Subcutaneous abdominal adipose tissue (tissue), 5 donors: ENCODE measurements at regions not wholly inside any gene's neighbourhood (a gene's known extent, or its start where the extent isn't known, plus 50 kb on each side); places are given as distances from the start of the nearest gene placed in this dataset.

Source experiments
- H3K27ac ChIP-seq: one replicate; pipeline ENCODE4 v1.7.0; 2013; ENCODE audit warnings: low read depth, mild to moderate bottlenecking, inconsistent platforms, low read length, moderate library complexity
- H3K27me3 ChIP-seq, 5 donors: one replicate each; pipeline ENCODE4 v1.7.0; 2013; ENCODE audit warnings: low read length in 5 of 5, inconsistent platforms in 1 of 5; ENCODE audit not compliant: control insufficient read depth in 5 of 5, insufficient read depth in 4 of 5
- H3K36me3 ChIP-seq, 5 donors: one replicate each; pipeline ENCODE4 v1.7.0; 2013; ENCODE audit warnings: low read length in 5 of 5; ENCODE audit not compliant: control insufficient read depth in 5 of 5, insufficient read depth in 5 of 5
- H3K4me1 ChIP-seq, 5 donors: one replicate each; pipeline ENCODE4 v1.7.0; 2013; ENCODE audit warnings: low read length in 5 of 5, mild to moderate bottlenecking in 3 of 5, moderate library complexity in 1 of 5; ENCODE audit not compliant: control insufficient read depth in 5 of 5, insufficient read depth in 5 of 5
- H3K4me3 ChIP-seq, 5 donors: one replicate each; pipeline ENCODE4 v1.7.0; 2013; ENCODE audit warnings: low read length in 5 of 5, low read depth in 1 of 5
- H3K9ac ChIP-seq, 5 donors: one replicate each; pipeline ENCODE4 v1.7.0; 2013; ENCODE audit warnings: low read length in 5 of 5, mild to moderate bottlenecking in 4 of 5, moderate library complexity in 3 of 5
- H3K9me3 ChIP-seq, 5 donors: one replicate each; pipeline ENCODE4 v1.7.0; 2013; ENCODE audit warnings: low read length in 5 of 5; ENCODE audit not compliant: control insufficient read depth in 5 of 5
- donor health status: healthy.
- donor health status: healthy.
- donor health status: healthy.
- donor health status: healthy.
- donor health status: healthy.

- no peaks in the 10 kb centered on the region for H3K9me3 ChIP-seq
- H3K27ac ChIP-seq, result no peak overlapping the region
- H3K36me3 ChIP-seq, result no peaks in the 10 kb centered on the region
- no peaks in the 10 kb centered on the region for H3K27me3 ChIP-seq
- H3K4me3 ChIP-seq, result no peak overlapping the region
- H3K4me1 ChIP-seq, result peaks cover 0 to 22% (median 4%) of the 10 kb centered on the region in 5 donors
- H3K9ac ChIP-seq, result no peak overlapping the region
Observed at GRCh38 chr2:181143790-181144300, 163.4 kb downstream of the UBE2E3 start.

- H3K4me1 ChIP-seq, result peaks cover 0 to 6% (median 0%) of the 10 kb centered on the region in 5 donors
- H3K4me3 ChIP-seq, result no peak overlapping the region
- no peaks in the 10 kb centered on the region for H3K9me3 ChIP-seq
- no peaks in the 10 kb centered on the region for H3K36me3 ChIP-seq
- no peak overlapping the region for H3K27ac ChIP-seq
- H3K27me3 ChIP-seq, result no peaks in the 10 kb centered on the region
- H3K9ac ChIP-seq, result no peak overlapping the region
Observed at GRCh38 chr2:181145645-181146044, 165.2 kb downstream of the UBE2E3 start.

- Histone ChIP-seq H3K9me3 (no peaks in the 10 kb centered on the region), H3K4me3 (no peak overlapping the region), H3K36me3 (no peaks in the 10 kb centered on the region), H3K27ac (no peak overlapping the region), H3K27me3 (no peaks in the 10 kb centered on the region), H3K9ac (no peak overlapping the region), H3K4me1 (peaks cover 0 to 1% (median 0%) of the 10 kb centered on the region in 5 donors)
Observed at GRCh38 chr2:181146171-181146570, 165.8 kb downstream of the UBE2E3 start.

DNA sequence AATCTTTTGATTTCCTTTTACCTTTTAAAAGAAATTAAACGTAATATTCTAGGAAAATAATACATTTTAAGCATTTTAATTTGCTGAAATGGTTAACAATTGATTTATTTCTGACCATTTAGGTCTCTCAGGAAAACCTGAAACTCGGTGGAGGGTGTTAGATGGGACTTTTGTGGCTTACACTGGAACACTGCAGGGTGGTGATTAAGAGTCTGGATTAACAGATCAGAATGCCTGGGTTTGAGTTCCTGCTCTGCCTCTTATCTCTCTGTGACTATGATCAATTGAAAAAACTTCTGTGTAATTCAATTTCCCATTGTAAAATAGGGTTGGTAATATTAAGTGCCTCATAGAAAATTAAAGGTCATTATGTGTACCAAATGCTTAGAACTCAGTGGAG is 168.7 kb downstream of the UBE2E3 start:
- H3K9ac ChIP-seq, result no peak overlapping the region

GRCh38 chr2:181152226-181152625 is 171.8 kb downstream of the UBE2E3 start:
- no peaks in the 10 kb centered on the region for H3K27me3 ChIP-seq
- peaks cover 0 to 6% (median 0%) of the 10 kb centered on the region in 5 donors for H3K9me3 ChIP-seq
- no peak overlapping the region for H3K9ac ChIP-seq
- H3K4me1 ChIP-seq, result no peaks in the 10 kb centered on the region
- no peak overlapping the region for H3K27ac ChIP-seq
- no peak overlapping the region for H3K4me3 ChIP-seq
- H3K36me3 ChIP-seq, result no peaks in the 10 kb centered on the region

More for the DNA sequence above, 168.7 kb downstream of the UBE2E3 start:
- Histone ChIP-seq H3K36me3 (no peaks in the 10 kb centered on the region), H3K4me1 (no peaks in the 10 kb centered on the region), H3K9me3 (no peaks in the 10 kb centered on the region), H3K27me3 (no peaks in the 10 kb centered on the region), H3K4me3 (no peak overlapping the region), H3K27ac (no peak overlapping the region)

- Histone ChIP-seq H3K9ac (no peak overlapping the region), H3K4me3 (no peak overlapping the region), H3K9me3 (peaks cover 0 to 6% (median 0%) of the 10 kb centered on the region in 5 donors), H3K36me3 (no peaks in the 10 kb centered on the region), H3K4me1 (no peaks in the 10 kb centered on the region), H3K27ac (no peak overlapping the region), H3K27me3 (no peaks in the 10 kb centered on the region)
Observed at GRCh38 chr2:181152701-181153100, 172.3 kb downstream of the UBE2E3 start.

GRCh38 chr2:181153886-181154285 is 173.5 kb downstream of the UBE2E3 start:
- H3K9ac ChIP-seq, result no peak overlapping the region
- H3K9me3 ChIP-seq, result peaks cover 0 to 6% (median 0%) of the 10 kb centered on the region in 5 donors
- H3K27ac ChIP-seq, result no peak overlapping the region
- H3K4me3 ChIP-seq, result no peak overlapping the region
- no peaks in the 10 kb centered on the region for H3K27me3 ChIP-seq
- no peaks in the 10 kb centered on the region for H3K4me1 ChIP-seq
- no peaks in the 10 kb centered on the region for H3K36me3 ChIP-seq

DNA sequence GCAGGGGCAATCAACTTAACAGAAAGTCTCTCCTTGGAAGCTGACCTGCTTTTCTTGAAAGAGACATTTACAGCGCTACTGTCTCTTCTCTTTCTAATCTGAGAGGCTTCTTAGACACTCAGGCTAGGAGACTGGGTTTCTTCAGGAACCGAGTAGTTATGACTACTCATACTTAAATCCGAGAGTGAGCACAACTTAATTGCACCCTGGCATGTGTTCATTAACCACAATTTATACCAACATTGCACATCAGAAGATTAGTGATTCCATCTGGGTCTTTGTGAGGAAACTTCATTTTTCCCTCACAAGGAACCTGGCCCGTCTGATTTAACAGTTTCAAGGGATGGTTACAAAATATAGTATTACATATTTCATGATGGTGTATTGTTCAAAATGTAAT is 176.9 kb downstream of the UBE2E3 start:
- no peak overlapping the region for H3K4me3 ChIP-seq
- H3K4me1 ChIP-seq, result no peaks in the 10 kb centered on the region
- H3K27ac ChIP-seq, result no peak overlapping the region
- H3K36me3 ChIP-seq, result no peaks in the 10 kb centered on the region
- no peak overlapping the region for H3K9ac ChIP-seq
- H3K9me3 ChIP-seq, result peaks cover 0 to 6% (median 0%) of the 10 kb centered on the region in 5 donors
- H3K27me3 ChIP-seq, result no peaks in the 10 kb centered on the region

- Histone ChIP-seq H3K4me1 (no peaks in the 10 kb centered on the region), H3K9me3 (peaks cover 0 to 6% (median 0%) of the 10 kb centered on the region in 5 donors), H3K27me3 (no peaks in the 10 kb centered on the region), H3K36me3 (no peaks in the 10 kb centered on the region), H3K9ac (no peak overlapping the region), H3K27ac (no peak overlapping the region), H3K4me3 (no peak overlapping the region)
Observed at GRCh38 chr2:181158427-181158826, 178.0 kb downstream of the UBE2E3 start.

DNA sequence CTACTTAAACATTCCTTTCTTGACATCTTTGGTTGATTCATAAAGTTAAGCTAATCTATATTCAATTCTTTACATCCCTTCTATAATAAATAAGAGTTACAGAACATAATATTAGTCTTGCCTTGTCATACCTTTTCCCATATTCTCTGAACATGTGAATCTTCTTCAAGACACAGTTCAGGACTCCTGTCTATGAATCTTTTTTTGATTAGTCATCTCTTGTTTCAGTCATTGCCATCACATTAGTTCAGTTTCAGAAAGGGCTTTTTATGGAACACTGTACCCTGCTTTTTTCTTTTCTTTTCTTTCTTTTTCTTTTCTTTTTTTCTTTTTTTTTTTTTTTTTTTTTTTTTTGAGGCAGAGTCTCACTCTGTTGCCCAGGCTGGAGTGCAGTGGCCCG is 181.2 kb downstream of the UBE2E3 start:
- no peaks in the 10 kb centered on the region for H3K4me1 ChIP-seq
- H3K9me3 ChIP-seq, result no peaks in the 10 kb centered on the region
- no peaks in the 10 kb centered on the region for H3K36me3 ChIP-seq
- no peaks in the 10 kb centered on the region for H3K27me3 ChIP-seq
- no peak overlapping the region for H3K27ac ChIP-seq
- no peak overlapping the region for H3K4me3 ChIP-seq
- no peak overlapping the region for H3K9ac ChIP-seq

GRCh38 chr2:181163139-181163538 is 182.7 kb downstream of the UBE2E3 start:
- Histone ChIP-seq H3K27me3 (no peaks in the 10 kb centered on the region), H3K9me3 (no peaks in the 10 kb centered on the region)

More at GRCh38 chr2:181163139-181163538, 182.7 kb downstream of the UBE2E3 start:
- Histone ChIP-seq H3K4me3 (no peak overlapping the region), H3K27ac (no peak overlapping the region), H3K4me1 (no peaks in the 10 kb centered on the region), H3K36me3 (no peaks in the 10 kb centered on the region), H3K9ac (no peak overlapping the region)
